ES-I3 (cell line): ENCODE measurements at regions not wholly inside any gene's neighbourhood (a gene's known extent, or its start where the extent isn't known, plus 50 kb on each side); places are given as distances from the start of the nearest gene placed in this dataset.

Source experiments
- H3K36me3 ChIP-seq: 2 replicates; pipeline ENCODE4 v1.6.1; 2013; ENCODE audit warnings: mild to moderate bottlenecking, low read length, control low read depth, moderate library complexity; ENCODE audit not compliant: insufficient read depth
- H3K4me1 ChIP-seq: 2 replicates; pipeline ENCODE4 v1.6.1; 2013; ENCODE audit warnings: mild to moderate bottlenecking, control low read depth, low read length; ENCODE audit not compliant: insufficient read depth
- H3K9ac ChIP-seq: 2 replicates; pipeline ENCODE4 v1.6.1; 2013; ENCODE audit warnings: low read depth, mild to moderate bottlenecking, low read length, moderate library complexity
- H3K9me3 ChIP-seq: 2 replicates; pipeline ENCODE4 v1.6.1; 2013; ENCODE audit warnings: mild to moderate bottlenecking, low read length, moderate library complexity; ENCODE audit not compliant: control insufficient read depth, insufficient read depth

- no peaks in the 10 kb centered on the region for H3K4me1 ChIP-seq
These were observed 73.3 kb upstream of the HHIP start for GRCh38 chr4:144572660-144573059.

GRCh38 chr4:144574000-144574399, 72.0 kb upstream of the HHIP start:
- H3K9ac ChIP-seq = no peak overlapping the region
- no peaks in the 10 kb centered on the region for H3K36me3 ChIP-seq
- no peaks in the 10 kb centered on the region for H3K4me1 ChIP-seq

More at GRCh38 chr4:144572660-144573059, 73.3 kb upstream of the HHIP start:
- Histone ChIP-seq H3K9me3 (no peaks in the 10 kb centered on the region), H3K36me3 (no peaks in the 10 kb centered on the region), H3K9ac (no peak overlapping the region)

GRCh38 chr4:144574509-144574908, 71.4 kb upstream of the HHIP start:
- Histone ChIP-seq H3K36me3 (no peaks in the 10 kb centered on the region), H3K9me3 (no peaks in the 10 kb centered on the region), H3K9ac (no peak overlapping the region), H3K4me1 (no peaks in the 10 kb centered on the region)

More at GRCh38 chr4:144574000-144574399, 72.0 kb upstream of the HHIP start:
- no peaks in the 10 kb centered on the region for H3K9me3 ChIP-seq

- Histone ChIP-seq H3K9me3 (no peaks in the 10 kb centered on the region), H3K36me3 (no peaks in the 10 kb centered on the region), H3K9ac (no peak overlapping the region), H3K4me1 (no peaks in the 10 kb centered on the region)
These were observed 70.8 kb upstream of the HHIP start for GRCh38 chr4:144575181-144575580.

GRCh38 chr4:144578681-144579080, 67.3 kb upstream of the HHIP start:
- H3K9me3 ChIP-seq = no peaks in the 10 kb centered on the region; the same call in 1 of the 2 replicates
- no peaks in the 10 kb centered on the region for H3K36me3 ChIP-seq
- no peak overlapping the region for H3K9ac ChIP-seq
- H3K4me1 ChIP-seq = no peaks in the 10 kb centered on the region

- no peaks in the 10 kb centered on the region for H3K4me1 ChIP-seq
- no peak overlapping the region for H3K9ac ChIP-seq
These were observed 66.4 kb upstream of the HHIP start for GRCh38 chr4:144579411-144580030.

GRCh38 chr4:144580430-144580829, 65.5 kb upstream of the HHIP start:
- Histone ChIP-seq H3K4me1 (no peaks in the 10 kb centered on the region), H3K9me3 (no peaks in the 10 kb centered on the region; the same call in none of the 2 replicates), H3K9ac (no peak overlapping the region), H3K36me3 (no peaks in the 10 kb centered on the region)

More at GRCh38 chr4:144579411-144580030, 66.4 kb upstream of the HHIP start:
- H3K9me3 ChIP-seq = no peaks in the 10 kb centered on the region; the same call in 1 of the 2 replicates
- H3K36me3 ChIP-seq = no peaks in the 10 kb centered on the region

- no peaks in the 10 kb centered on the region for H3K4me1 ChIP-seq
- H3K9ac ChIP-seq = no peak overlapping the region
- no peaks in the 10 kb centered on the region for H3K36me3 ChIP-seq
- H3K9me3 ChIP-seq = no peaks in the 10 kb centered on the region; the same call in none of the 2 replicates
These were observed 63.7 kb upstream of the HHIP start for GRCh38 chr4:144582105-144582850.

GRCh38 chr4:144582975-144583374, 63.0 kb upstream of the HHIP start:
- Histone ChIP-seq H3K36me3 (no peaks in the 10 kb centered on the region), H3K9ac (no peak overlapping the region), H3K9me3 (no peaks in the 10 kb centered on the region; the same call in none of the 2 replicates), H3K4me1 (no peaks in the 10 kb centered on the region)

- Histone ChIP-seq H3K36me3 (no peaks in the 10 kb centered on the region), H3K4me1 (no peaks in the 10 kb centered on the region), H3K9ac (no peak overlapping the region), H3K9me3 (no peaks in the 10 kb centered on the region; the same call in none of the 2 replicates)
These were observed 62.3 kb upstream of the HHIP start for GRCh38 chr4:144583658-144584057.

- no peaks in the 10 kb centered on the region; the same call in none of the 2 replicates for H3K9me3 ChIP-seq
- H3K4me1 ChIP-seq = no peaks in the 10 kb centered on the region
- H3K36me3 ChIP-seq = no peaks in the 10 kb centered on the region
- no peak overlapping the region for H3K9ac ChIP-seq
These were observed 61.5 kb upstream of the HHIP start for GRCh38 chr4:144584428-144584827.

GRCh38 chr4:144589512-144589911, 56.4 kb upstream of the HHIP start:
- Histone ChIP-seq H3K9ac (no peak overlapping the region), H3K9me3 (no peaks in the 10 kb centered on the region; the same call in 1 of the 2 replicates), H3K4me1 (no peaks in the 10 kb centered on the region), H3K36me3 (no peaks in the 10 kb centered on the region)

- H3K9me3 ChIP-seq = no peaks in the 10 kb centered on the region; the same call in 1 of the 2 replicates
- H3K4me1 ChIP-seq = no peaks in the 10 kb centered on the region
- H3K36me3 ChIP-seq = no peaks in the 10 kb centered on the region
- H3K9ac ChIP-seq = no peak overlapping the region
These were observed 55.9 kb upstream of the HHIP start for GRCh38 chr4:144590020-144590419.

- no peaks in the 10 kb centered on the region for H3K36me3 ChIP-seq
- H3K9ac ChIP-seq = no peak overlapping the region
- H3K4me1 ChIP-seq = no peaks in the 10 kb centered on the region
- H3K9me3 ChIP-seq = no peaks in the 10 kb centered on the region; the same call in 1 of the 2 replicates
These were observed 54.6 kb upstream of the HHIP start for GRCh38 chr4:144591401-144591800.

GRCh38 chr4:144592264-144592663, 53.7 kb upstream of the HHIP start:
- Histone ChIP-seq H3K9ac (no peak overlapping the region), H3K36me3 (no peaks in the 10 kb centered on the region), H3K4me1 (no peaks in the 10 kb centered on the region), H3K9me3 (no peaks in the 10 kb centered on the region)
